Kasumi-1 (cell line): ENCODE measurements at regions not wholly inside any gene's neighbourhood (a gene's known extent, or its start where the extent isn't known, plus 50 kb on each side); places are given as distances from the start of the nearest gene placed in this dataset.
"Not testable (repeated sequence)": the region's sequence is repeated elsewhere in the genome, so short reads cannot be mapped to it uniquely, and the experiment has no call there.

Experiments
- DNase-seq, 2 experiments: peaks; one replicate each; lab custom pipeline; 2025; lab: John Stamatoyannopoulos, UW

GRCh38 chr11:24267014-24267413, 229.8 kb upstream of the LUZP2 start:
- DNase-seq: no peak

- DNase-seq: no peak
Observed at GRCh38 chr11:24271798-24272197, 225.1 kb upstream of the LUZP2 start.

- DNase-seq: not testable (repeated sequence)
Observed at GRCh38 chr11:24274214-24274781, 222.6 kb upstream of the LUZP2 start.

- DNase-seq: no peak
Observed at GRCh38 chr11:24286238-24286637, 210.6 kb upstream of the LUZP2 start.

- no peak for DNase-seq
Observed at GRCh38 chr11:24289301-24289700, 207.6 kb upstream of the LUZP2 start.

GRCh38 chr11:24293964-24294363, 202.9 kb upstream of the LUZP2 start:
- DNase-seq: no peak

- DNase-seq: no peak
Observed at GRCh38 chr11:24295360-24295759, 201.5 kb upstream of the LUZP2 start.

GRCh38 chr11:24297461-24297860, 199.4 kb upstream of the LUZP2 start:
- no peak for DNase-seq

- DNase-seq: no peak
Observed at GRCh38 chr11:24298146-24298545, 198.7 kb upstream of the LUZP2 start.

- no peak for DNase-seq
Observed at GRCh38 chr11:24311974-24312373, 184.9 kb upstream of the LUZP2 start.

- DNase-seq: peak; percentile 53 to 54
Observed at GRCh38 chr11:24312464-24313238, 184.2 kb upstream of the LUZP2 start.

GRCh38 chr11:24321229-24321628, 175.6 kb upstream of the LUZP2 start:
- DNase-seq: no peak

- no peak for DNase-seq
Observed at GRCh38 chr11:24324211-24324610, 172.6 kb upstream of the LUZP2 start.

- DNase-seq: no peak
Observed at GRCh38 chr11:24344222-24344621, 152.6 kb upstream of the LUZP2 start.

GRCh38 chr11:24348908-24349307, 147.9 kb upstream of the LUZP2 start:
- no peak for DNase-seq

GRCh38 chr11:24351179-24351578, 145.7 kb upstream of the LUZP2 start:
- no peak for DNase-seq

- DNase-seq: no peak
Observed at GRCh38 chr11:24356501-24356900, 140.4 kb upstream of the LUZP2 start.

- DNase-seq: no peak
Observed at GRCh38 chr11:24357620-24358410, 139.0 kb upstream of the LUZP2 start.

GRCh38 chr11:24372491-24372890, 124.4 kb upstream of the LUZP2 start:
- DNase-seq: no peak

GRCh38 chr11:24373516-24373915, 123.3 kb upstream of the LUZP2 start:
- DNase-seq: no peak

- DNase-seq: no peak
Observed at GRCh38 chr11:24375351-24375750, 121.5 kb upstream of the LUZP2 start.

- no peak for DNase-seq
Observed at GRCh38 chr11:24375931-24376330, 120.9 kb upstream of the LUZP2 start.

GRCh38 chr11:24383137-24383536, 113.7 kb upstream of the LUZP2 start:
- no peak for DNase-seq
